WTC11 (cell line): ENCODE measurements at regions not wholly inside any gene's neighbourhood (a gene's known extent, or its start where the extent isn't known, plus 50 kb on each side); places are given as distances from the start of the nearest gene placed in this dataset.

Source experiments
- ATAC-seq: fragments of 200-7000 bp; cut with Tn5 transposase; 2 replicates; pipeline ENCODE4 v1.10.0; 2021; ENCODE audit warnings: mild to moderate bottlenecking, moderate library complexity
- CTCF ChIA-PET: fragments of 300-600 bp; sonication (Branson Sonifier 250); formaldehyde crosslinking; loops from one replicate; lab custom pipeline; 2021; ENCODE audit warnings: antibody characterized with exemption; lab: Charles Lee
- POLR2A ChIA-PET: fragments of 350-600 bp; sonication (Branson Sonifier 250); formaldehyde crosslinking; loops from one replicate; lab custom pipeline; 2021; ENCODE audit warnings: antibody characterized with exemption; lab: Charles Lee
- DNase-seq: peaks from one replicate; pipeline ENCODE4 v3.0.0; 2021; ENCODE audit warnings: low spot score
- H3K27ac Mint-ChIP-seq: 2 replicates; pipeline ENCODE4 v1.8.0; 2021; ENCODE audit warnings: mixed read lengths
- H3K27me3 Mint-ChIP-seq: 2 replicates; pipeline ENCODE4 v1.8.0; 2021; ENCODE audit warnings: low read depth, mild to moderate bottlenecking, moderate library complexity, mixed read lengths
- H3K36me3 Mint-ChIP-seq: 2 replicates; pipeline ENCODE4 v1.8.0; 2021; ENCODE audit warnings: mixed read lengths
- H3K4me1 Mint-ChIP-seq: 2 replicates; pipeline ENCODE4 v1.8.0; 2022; ENCODE audit warnings: mixed read lengths
- H3K4me3 Mint-ChIP-seq: 2 replicates; pipeline ENCODE4 v1.8.0; 2021; ENCODE audit warnings: mild to moderate bottlenecking, moderate library complexity, mixed read lengths
- H3K9me3 Mint-ChIP-seq: 2 replicates; pipeline ENCODE4 v1.8.0; 2021; ENCODE audit warnings: mixed read lengths
- CREB1 ChIP-seq: sonication (generic); formaldehyde crosslinking; IDR thresholded peaks from 2 replicates; pipeline ENCODE4 v1.8.0; 2023; ENCODE audit warnings: mild to moderate bottlenecking, missing genetic modification reagents
- EMX1 ChIP-seq: fragments of 250-450 bp; sonication (Bioruptor Pico); IDR thresholded peaks from 2 replicates; pipeline ENCODE4 v1.8.0; 2021; ENCODE audit warnings: mild to moderate bottlenecking
- ESRRA ChIP-seq: sonication (generic); formaldehyde crosslinking; IDR thresholded peaks from 2 replicates; pipeline ENCODE4 v1.8.1; 2022; ENCODE audit warnings: mild to moderate bottlenecking, missing genetic modification reagents, borderline replicate concordance
- FOXK1 ChIP-seq: sonication (generic); formaldehyde crosslinking; IDR thresholded peaks from 2 replicates; pipeline ENCODE4 v1.8.0; 2022; ENCODE audit warnings: mild to moderate bottlenecking, moderate library complexity, missing genetic modification reagents
- FOXP1 ChIP-seq: sonication (generic); formaldehyde crosslinking; IDR thresholded peaks from 2 replicates; pipeline ENCODE4 v1.8.0; 2022; ENCODE audit warnings: missing genetic modification reagents, mild to moderate bottlenecking, moderate library complexity, borderline replicate concordance
- IRF2 ChIP-seq: sonication (generic); formaldehyde crosslinking; IDR thresholded peaks from 2 replicates; pipeline ENCODE4 v1.8.0; 2022; ENCODE audit warnings: low read depth, missing genetic modification reagents, borderline replicate concordance
- JAZF1 ChIP-seq: fragments of 250-450 bp; sonication (Bioruptor Pico); IDR thresholded peaks from 2 replicates; pipeline ENCODE4 v1.9.0; 2021; ENCODE audit warnings: moderate library complexity, mild to moderate bottlenecking, inconsistent platforms
- JUN ChIP-seq: sonication (generic); formaldehyde crosslinking; IDR thresholded peaks from 2 replicates; pipeline ENCODE4 v1.8.0; 2023; ENCODE audit warnings: mild to moderate bottlenecking, missing genetic modification reagents
- KAT7 ChIP-seq: sonication (generic); formaldehyde crosslinking; IDR thresholded peaks from 2 replicates; pipeline ENCODE4 v1.8.1; 2023; ENCODE audit warnings: missing genetic modification reagents, mild to moderate bottlenecking, borderline replicate concordance
- NFATC4 ChIP-seq: fragments of 250-450 bp; sonication (Bioruptor Pico); IDR thresholded peaks from 2 replicates; pipeline ENCODE4 v1.9.0; 2021; ENCODE audit warnings: mild to moderate bottlenecking
- NR3C1 ChIP-seq: sonication (generic); formaldehyde crosslinking; conservative IDR thresholded peaks from 2 replicates; pipeline ENCODE4 v1.8.1; 2023; ENCODE audit warnings: low read depth, mild to moderate bottlenecking, missing genetic modification reagents
- RORB ChIP-seq: fragments of 250-450 bp; sonication (Bioruptor Pico); IDR thresholded peaks from 2 replicates; pipeline ENCODE4 v1.9.0; 2021; ENCODE audit warnings: mild to moderate bottlenecking
- TEAD1 ChIP-seq: sonication (generic); formaldehyde crosslinking; IDR thresholded peaks from 2 replicates; pipeline ENCODE4 v1.8.0; 2022; ENCODE audit warnings: mild to moderate bottlenecking, missing genetic modification reagents
- ZNF121 ChIP-seq: sonication (generic); formaldehyde crosslinking; IDR thresholded peaks from 2 replicates; pipeline ENCODE4 v1.8.0; 2023; ENCODE audit warnings: missing genetic modification reagents
- ZNF138 ChIP-seq: sonication (generic); formaldehyde crosslinking; conservative IDR thresholded peaks from 2 replicates; pipeline ENCODE4 v1.8.1; 2022; ENCODE audit warnings: mild to moderate bottlenecking, moderate library complexity, missing genetic modification reagents
- ZNF263 ChIP-seq: sonication (generic); formaldehyde crosslinking; IDR thresholded peaks from 2 replicates; pipeline ENCODE4 v1.8.1; 2022; ENCODE audit warnings: low read depth, mild to moderate bottlenecking, moderate library complexity, missing genetic modification reagents
- ZNF317 ChIP-seq: sonication (generic); formaldehyde crosslinking; IDR thresholded peaks from 2 replicates; pipeline ENCODE4 v1.8.1; 2023; ENCODE audit warnings: low read depth, mild to moderate bottlenecking, moderate library complexity, missing genetic modification reagents, borderline replicate concordance
- ZNF671 ChIP-seq: fragments of 250-450 bp; sonication (Bioruptor Pico); IDR thresholded peaks from 2 replicates; pipeline ENCODE4 v1.8.0; 2021; ENCODE audit warnings: mild to moderate bottlenecking
- TF ChIP-seq, protein P1 (sequence below): fragments of 250-450 bp; sonication (Bioruptor Pico); IDR thresholded peaks from 2 replicates; pipeline ENCODE4 v1.8.0; 2021; ENCODE audit warnings: mild to moderate bottlenecking
- TF ChIP-seq, protein P2 (sequence below): sonication (generic); formaldehyde crosslinking; IDR thresholded peaks from 2 replicates; pipeline ENCODE4 v1.8.1; 2022; ENCODE audit warnings: missing genetic modification reagents, borderline replicate concordance
- TF ChIP-seq, protein P3 (sequence below): fragments of 200-600 bp; IDR thresholded peaks from 2 replicates; pipeline ENCODE4 v1.8.0; 2022; ENCODE audit warnings: antibody characterized with exemption
- TF ChIP-seq, protein P4 (sequence below): sonication (generic); formaldehyde crosslinking; IDR thresholded peaks from 2 replicates; pipeline ENCODE4 v1.8.0; 2022; ENCODE audit warnings: mild to moderate bottlenecking, missing genetic modification reagents
- TF ChIP-seq, protein P5 (sequence below): sonication (generic); formaldehyde crosslinking; IDR thresholded peaks from 2 replicates; pipeline ENCODE4 v1.8.1; 2022; ENCODE audit warnings: mild to moderate bottlenecking, missing genetic modification reagents, moderate library complexity, borderline replicate concordance
- TF ChIP-seq, protein P6 (sequence below): sonication (generic); formaldehyde crosslinking; IDR thresholded peaks from 2 replicates; pipeline ENCODE4 v1.8.1; 2023; ENCODE audit warnings: mild to moderate bottlenecking, moderate library complexity, missing genetic modification reagents

DNA sequence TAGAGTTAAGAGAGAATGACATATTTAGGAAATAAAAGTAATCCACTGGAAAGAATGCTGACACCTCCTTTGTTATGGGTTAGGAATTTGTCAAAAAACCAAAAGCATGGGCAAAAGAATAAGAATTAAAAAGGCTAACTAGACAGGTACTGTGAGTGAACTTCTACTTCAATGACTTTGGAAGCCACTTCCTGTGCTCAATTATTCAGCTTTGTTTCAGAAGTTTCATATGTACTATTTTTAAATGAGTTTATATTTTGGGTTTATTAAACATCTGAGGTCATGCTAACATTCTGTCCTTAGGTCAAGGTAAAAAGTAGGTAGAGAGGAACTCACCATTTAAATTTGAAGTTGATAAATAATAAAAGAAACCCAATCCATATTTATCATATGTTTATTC is 106.7 kb upstream of the CXorf51A start (continued):
- TF ChIP-seq, protein P1, sequence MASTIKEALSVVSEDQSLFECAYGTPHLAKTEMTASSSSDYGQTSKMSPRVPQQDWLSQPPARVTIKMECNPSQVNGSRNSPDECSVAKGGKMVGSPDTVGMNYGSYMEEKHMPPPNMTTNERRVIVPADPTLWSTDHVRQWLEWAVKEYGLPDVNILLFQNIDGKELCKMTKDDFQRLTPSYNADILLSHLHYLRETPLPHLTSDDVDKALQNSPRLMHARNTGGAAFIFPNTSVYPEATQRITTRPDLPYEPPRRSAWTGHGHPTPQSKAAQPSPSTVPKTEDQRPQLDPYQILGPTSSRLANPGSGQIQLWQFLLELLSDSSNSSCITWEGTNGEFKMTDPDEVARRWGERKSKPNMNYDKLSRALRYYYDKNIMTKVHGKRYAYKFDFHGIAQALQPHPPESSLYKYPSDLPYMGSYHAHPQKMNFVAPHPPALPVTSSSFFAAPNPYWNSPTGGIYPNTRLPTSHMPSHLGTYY: no peak
- no peak for TF ChIP-seq EMX1 (CRISPR knock-in tag)

DNA sequence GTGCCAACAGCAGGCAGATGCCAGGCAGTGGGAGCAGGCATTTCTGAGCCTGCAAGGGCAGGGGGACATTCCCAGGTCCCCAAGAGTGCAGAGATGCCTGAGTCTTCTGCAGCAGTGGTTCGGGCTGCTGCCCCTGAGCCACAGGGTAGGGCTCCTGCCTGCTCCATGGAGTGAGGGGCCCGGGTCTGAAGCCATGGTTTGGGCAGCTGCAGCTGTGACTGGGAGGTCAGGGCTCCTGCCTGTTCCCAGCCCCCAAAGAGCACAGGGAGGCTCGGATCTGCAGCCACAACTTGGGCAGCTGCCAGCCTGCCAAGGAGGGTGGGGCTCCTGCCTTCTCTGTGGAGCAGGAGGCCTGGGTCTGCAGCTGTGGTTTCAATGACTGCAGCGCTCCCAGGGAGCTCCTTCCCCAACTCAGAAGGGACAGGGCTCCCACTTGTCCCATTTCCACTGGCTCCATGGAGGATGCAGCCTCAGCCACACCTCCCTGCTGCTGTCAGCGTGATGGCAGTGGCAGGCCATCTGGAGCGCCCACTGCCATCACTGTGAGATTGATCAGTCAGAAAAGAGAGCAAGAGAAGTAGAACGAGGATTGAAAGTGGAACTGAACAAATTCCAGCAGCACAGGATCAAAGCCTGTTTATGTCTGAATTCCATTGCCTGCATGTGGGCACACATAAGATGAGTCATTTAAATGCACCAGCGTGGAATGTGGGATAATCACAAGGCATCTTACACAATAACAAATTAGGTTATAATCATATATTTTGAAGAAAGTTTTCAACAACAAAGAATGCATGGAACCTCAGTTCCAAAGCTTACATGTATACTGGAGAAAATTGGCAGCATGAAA is 93.1 kb upstream of the CXorf51A start:
- H3K27me3 Mint-ChIP-seq: no peaks in the 10 kb centered on the region; the same call in 1 of the 2 replicates
- H3K9me3 Mint-ChIP-seq: peaks cover 25% of the 10 kb centered on the region
- no peak overlapping the region for H3K4me3 Mint-ChIP-seq
- ChIA-PET CTCF (no interaction called here), POLR2A (no interaction called here)
- no peak for TF ChIP-seq ZNF263 (CRISPR knock-in tag)
- TF ChIP-seq, protein P2, sequence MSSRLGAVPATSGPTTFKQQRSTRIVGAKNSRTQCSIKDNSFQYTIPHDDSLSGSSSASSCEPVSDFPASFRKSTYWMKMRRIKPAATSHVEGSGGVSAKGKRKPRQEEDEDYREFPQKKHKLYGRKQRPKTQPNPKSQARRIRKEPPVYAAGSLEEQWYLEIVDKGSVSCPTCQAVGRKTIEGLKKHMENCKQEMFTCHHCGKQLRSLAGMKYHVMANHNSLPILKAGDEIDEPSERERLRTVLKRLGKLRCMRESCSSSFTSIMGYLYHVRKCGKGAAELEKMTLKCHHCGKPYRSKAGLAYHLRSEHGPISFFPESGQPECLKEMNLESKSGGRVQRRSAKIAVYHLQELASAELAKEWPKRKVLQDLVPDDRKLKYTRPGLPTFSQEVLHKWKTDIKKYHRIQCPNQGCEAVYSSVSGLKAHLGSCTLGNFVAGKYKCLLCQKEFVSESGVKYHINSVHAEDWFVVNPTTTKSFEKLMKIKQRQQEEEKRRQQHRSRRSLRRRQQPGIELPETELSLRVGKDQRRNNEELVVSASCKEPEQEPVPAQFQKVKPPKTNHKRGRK (CRISPR knock-in tag): no peak
- no peak for TF ChIP-seq KAT7 (CRISPR knock-in tag)
- no peak for TF ChIP-seq CREB1 (CRISPR knock-in tag)
- TF ChIP-seq, protein P3, sequence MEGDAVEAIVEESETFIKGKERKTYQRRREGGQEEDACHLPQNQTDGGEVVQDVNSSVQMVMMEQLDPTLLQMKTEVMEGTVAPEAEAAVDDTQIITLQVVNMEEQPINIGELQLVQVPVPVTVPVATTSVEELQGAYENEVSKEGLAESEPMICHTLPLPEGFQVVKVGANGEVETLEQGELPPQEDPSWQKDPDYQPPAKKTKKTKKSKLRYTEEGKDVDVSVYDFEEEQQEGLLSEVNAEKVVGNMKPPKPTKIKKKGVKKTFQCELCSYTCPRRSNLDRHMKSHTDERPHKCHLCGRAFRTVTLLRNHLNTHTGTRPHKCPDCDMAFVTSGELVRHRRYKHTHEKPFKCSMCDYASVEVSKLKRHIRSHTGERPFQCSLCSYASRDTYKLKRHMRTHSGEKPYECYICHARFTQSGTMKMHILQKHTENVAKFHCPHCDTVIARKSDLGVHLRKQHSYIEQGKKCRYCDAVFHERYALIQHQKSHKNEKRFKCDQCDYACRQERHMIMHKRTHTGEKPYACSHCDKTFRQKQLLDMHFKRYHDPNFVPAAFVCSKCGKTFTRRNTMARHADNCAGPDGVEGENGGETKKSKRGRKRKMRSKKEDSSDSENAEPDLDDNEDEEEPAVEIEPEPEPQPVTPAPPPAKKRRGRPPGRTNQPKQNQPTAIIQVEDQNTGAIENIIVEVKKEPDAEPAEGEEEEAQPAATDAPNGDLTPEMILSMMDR: no peak
- TF ChIP-seq, protein P4, sequence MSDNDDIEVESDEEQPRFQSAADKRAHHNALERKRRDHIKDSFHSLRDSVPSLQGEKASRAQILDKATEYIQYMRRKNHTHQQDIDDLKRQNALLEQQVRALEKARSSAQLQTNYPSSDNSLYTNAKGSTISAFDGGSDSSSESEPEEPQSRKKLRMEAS (CRISPR knock-in tag): no peak
- TF ChIP-seq, protein P5, sequence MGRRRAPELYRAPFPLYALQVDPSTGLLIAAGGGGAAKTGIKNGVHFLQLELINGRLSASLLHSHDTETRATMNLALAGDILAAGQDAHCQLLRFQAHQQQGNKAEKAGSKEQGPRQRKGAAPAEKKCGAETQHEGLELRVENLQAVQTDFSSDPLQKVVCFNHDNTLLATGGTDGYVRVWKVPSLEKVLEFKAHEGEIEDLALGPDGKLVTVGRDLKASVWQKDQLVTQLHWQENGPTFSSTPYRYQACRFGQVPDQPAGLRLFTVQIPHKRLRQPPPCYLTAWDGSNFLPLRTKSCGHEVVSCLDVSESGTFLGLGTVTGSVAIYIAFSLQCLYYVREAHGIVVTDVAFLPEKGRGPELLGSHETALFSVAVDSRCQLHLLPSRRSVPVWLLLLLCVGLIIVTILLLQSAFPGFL (CRISPR knock-in tag): no peak
- no peak for TF ChIP-seq JUN (CRISPR knock-in tag)
- no peak for TF ChIP-seq FOXP1 (CRISPR knock-in tag)
- TF ChIP-seq ZNF138: no peak
- TF ChIP-seq, protein P6, sequence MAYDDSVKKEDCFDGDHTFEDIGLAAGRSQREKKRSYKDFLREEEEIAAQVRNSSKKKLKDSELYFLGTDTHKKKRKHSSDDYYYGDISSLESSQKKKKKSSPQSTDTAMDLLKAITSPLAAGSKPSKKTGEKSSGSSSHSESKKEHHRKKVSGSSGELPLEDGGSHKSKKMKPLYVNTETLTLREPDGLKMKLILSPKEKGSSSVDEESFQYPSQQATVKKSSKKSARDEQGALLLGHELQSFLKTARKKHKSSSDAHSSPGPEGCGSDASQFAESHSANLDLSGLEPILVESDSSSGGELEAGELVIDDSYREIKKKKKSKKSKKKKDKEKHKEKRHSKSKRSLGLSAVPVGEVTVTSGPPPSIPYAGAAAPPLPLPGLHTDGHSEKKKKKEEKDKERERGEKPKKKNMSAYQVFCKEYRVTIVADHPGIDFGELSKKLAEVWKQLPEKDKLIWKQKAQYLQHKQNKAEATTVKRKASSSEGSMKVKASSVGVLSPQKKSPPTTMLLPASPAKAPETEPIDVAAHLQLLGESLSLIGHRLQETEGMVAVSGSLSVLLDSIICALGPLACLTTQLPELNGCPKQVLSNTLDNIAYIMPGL (CRISPR knock-in tag): no peak
- no peak for TF ChIP-seq TEAD1
- no peak for TF ChIP-seq ESRRA (CRISPR knock-in tag)
- ATAC-seq: no peak
- H3K4me1 Mint-ChIP-seq: no peaks in the 10 kb centered on the region
- H3K27ac Mint-ChIP-seq: no peak overlapping the region
- H3K36me3 Mint-ChIP-seq: peaks cover 9% of the 10 kb centered on the region
- no peak for DNase-seq

DNA sequence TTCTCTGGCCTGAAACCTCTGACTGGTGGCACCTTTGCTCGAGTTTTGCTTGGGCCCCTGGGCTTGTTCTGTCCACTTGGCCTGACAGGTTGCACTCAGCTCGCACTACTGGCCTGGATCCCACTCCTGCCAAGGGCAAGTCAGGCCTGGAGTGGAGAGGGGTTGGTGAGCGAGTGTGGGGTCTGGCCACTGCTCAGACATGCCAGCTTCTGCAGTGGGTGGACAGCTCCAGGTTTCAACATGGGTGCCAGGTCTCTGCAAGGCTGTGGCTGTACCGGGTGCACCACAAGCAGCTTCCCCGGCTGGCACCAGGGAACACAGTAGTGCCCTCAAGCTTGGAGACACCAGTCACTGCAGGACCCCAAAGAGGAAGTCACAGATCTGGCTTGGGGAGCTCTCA is 91.6 kb upstream of the CXorf51A start:
- peaks cover 14% of the 10 kb centered on the region for H3K36me3 Mint-ChIP-seq
- DNase-seq: no peak
- POLR2A ChIA-PET: no interaction called here
- no peak for TF ChIP-seq CREB1 (CRISPR knock-in tag)
- no peak for TF ChIP-seq ZNF121 (CRISPR knock-in tag)
- TF ChIP-seq IRF2: no peak
- TF ChIP-seq FOXK1 (CRISPR knock-in tag): no peak
- no peak for TF ChIP-seq ZNF671 (CRISPR knock-in tag)
- no peak for TF ChIP-seq JAZF1 (CRISPR knock-in tag)
- no peak for TF ChIP-seq ZNF317 (CRISPR knock-in tag)
- no peak for TF ChIP-seq NR3C1 (CRISPR knock-in tag)
- no peak for TF ChIP-seq NFATC4 (CRISPR knock-in tag)
- TF ChIP-seq EMX1 (CRISPR knock-in tag): no peak
- no peak for TF ChIP-seq RORB (CRISPR knock-in tag)

More for the DNA sequence above, 91.6 kb upstream of the CXorf51A start:
- Mint-ChIP-seq H3K4me1 (no peaks in the 10 kb centered on the region), H3K4me3 (no peak overlapping the region), H3K27me3 (no peaks in the 10 kb centered on the region; the same call in 1 of the 2 replicates), H3K9me3 (peaks cover 27% of the 10 kb centered on the region), H3K27ac (no peak overlapping the region)
- ATAC-seq: no peak
- CTCF ChIA-PET: no interaction called here
